NCI-H2029 (cell line): ENCODE measurements at regions not wholly inside any gene's neighbourhood (a gene's known extent, or its start where the extent isn't known, plus 50 kb on each side); places are given as distances from the start of the nearest gene placed in this dataset.

Experiments used
- DNase-seq: peaks from one replicate; lab custom pipeline; 2025; lab: John Stamatoyannopoulos, UW

DNA sequence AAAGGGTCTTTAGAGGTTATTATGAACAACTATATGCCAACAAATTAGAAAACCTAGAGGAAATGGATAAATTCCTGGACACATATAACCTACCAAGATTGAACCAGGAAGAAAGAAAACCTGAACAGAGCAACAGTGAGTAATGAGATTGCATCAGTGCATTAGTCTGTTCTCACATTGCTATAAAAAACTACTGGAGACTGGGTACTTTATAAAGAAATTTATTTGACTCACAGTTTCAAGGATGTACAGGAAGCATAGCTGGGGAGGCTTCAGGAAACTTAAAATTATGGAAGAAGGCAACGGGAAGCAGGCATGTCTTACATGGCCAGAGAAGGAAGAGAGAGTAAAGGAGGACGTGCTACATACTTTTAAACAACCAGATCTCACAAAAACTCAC is 70.8 kb upstream of the GNAZ start:
- no peak for DNase-seq

DNA sequence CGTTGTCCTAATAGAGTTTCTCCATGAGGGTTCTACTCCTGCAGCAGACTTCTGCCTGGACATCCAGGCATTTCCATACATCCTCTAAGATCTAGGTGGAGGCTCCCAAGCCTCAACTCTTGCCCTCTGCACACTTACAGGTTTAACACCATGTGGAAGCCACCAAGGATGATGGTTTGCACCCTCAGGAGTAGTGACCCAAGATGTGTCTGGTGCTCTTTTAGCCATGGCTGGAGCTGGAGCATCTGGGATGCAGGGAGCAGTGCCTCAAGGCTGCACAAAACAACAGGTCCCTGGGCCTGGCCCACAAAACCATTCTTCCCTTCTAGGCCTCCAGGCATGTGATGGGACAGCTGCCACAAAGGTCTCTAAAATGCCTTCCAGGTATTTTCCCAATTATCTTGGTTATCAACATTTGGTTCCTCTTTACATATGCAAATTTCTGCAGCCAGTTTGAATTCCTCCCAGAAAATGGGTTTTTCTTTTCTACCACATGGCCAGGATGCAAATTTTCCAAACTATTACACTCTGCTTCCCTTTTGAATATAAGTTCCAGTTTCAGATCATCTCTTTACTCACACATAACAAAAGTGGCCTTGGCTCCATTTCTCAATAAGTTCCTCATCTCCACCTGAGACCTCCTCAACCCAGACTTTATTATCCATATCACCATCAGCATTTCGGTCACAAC is 69.5 kb upstream of the GNAZ start:
- no peak for DNase-seq

DNA sequence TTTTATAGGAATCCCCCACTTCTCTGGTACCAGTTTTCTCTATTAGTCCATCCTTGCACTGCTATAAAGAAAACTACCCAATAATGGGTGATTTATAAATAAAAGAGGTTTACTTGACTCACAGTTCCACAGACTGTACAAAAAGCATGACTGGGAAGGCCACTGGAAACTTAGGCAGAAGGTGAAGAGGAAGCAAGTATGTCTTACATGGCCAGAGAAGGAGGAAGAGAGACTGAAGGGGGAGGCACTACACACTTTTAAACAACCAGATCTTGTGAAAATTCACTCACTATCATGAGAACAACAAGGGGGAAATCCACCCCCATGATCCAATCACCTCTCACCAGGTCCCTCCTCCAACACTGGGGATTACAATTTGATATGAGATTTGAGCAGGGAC is 68.9 kb upstream of the GNAZ start:
- DNase-seq = no peak

- DNase-seq = no peak
Measured at GRCh38 chr22:23002612-23003180, 67.6 kb upstream of the GNAZ start.

DNA sequence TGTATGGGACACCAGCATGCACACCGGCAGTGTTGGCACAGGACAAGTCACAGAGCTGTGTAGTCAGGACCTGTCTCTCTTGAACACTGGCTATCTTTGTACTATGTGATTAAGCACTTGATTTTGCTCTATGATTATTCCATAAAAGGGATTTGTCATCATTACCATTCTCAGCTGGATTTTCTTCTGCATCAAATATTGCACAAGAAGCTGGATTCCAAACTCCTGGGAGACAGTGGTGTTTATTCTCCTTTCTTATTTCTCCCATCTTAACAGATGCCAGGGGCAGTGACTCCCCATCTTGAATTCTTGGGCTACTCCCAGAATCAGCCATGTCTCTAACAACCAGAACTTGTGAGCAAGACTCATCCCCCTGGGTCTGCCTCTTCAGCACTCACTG is 62.5 kb upstream of the GNAZ start:
- no peak for DNase-seq

- DNase-seq = no peak
Measured at GRCh38 chr22:23008896-23009295, 61.4 kb upstream of the GNAZ start.
